GM03348 (cell line): ENCODE measurements at regions not wholly inside any gene's neighbourhood (a gene's known extent, or its start where the extent isn't known, plus 50 kb on each side); places are given as distances from the start of the nearest gene placed in this dataset.
"Not testable (repeated sequence)": the region's sequence is repeated elsewhere in the genome, so short reads cannot be mapped to it uniquely, and the experiment has no call there.

ENCODE experiments used
- DNase-seq: peaks from one replicate; pipeline ENCODE4 v3.0.0; 2012; ENCODE audit warnings: low spot score

- not testable (repeated sequence) for DNase-seq
Measured at GRCh38 chr15:24509714-24510113, 165.9 kb upstream of the NPAP1 start.

- DNase-seq: not testable (repeated sequence)
Measured at GRCh38 chr15:24511598-24511997, 164.0 kb upstream of the NPAP1 start.

- not testable (repeated sequence) for DNase-seq
Measured at GRCh38 chr15:24518772-24519171, 156.8 kb upstream of the NPAP1 start.

- not testable (repeated sequence) for DNase-seq
Measured at GRCh38 chr15:24531235-24531634, 144.3 kb upstream of the NPAP1 start.

GRCh38 chr15:24534032-24534431 is 141.5 kb upstream of the NPAP1 start:
- DNase-seq: not testable (repeated sequence)

GRCh38 chr15:24557281-24557680 is 118.3 kb upstream of the NPAP1 start:
- DNase-seq: not testable (repeated sequence)

GRCh38 chr15:24607636-24608035 is 67.9 kb upstream of the NPAP1 start:
- no peak for DNase-seq

- DNase-seq: no peak
Measured at GRCh38 chr15:24617646-24618045, 57.9 kb upstream of the NPAP1 start.

- DNase-seq: no peak
Measured at GRCh38 chr15:24621630-24622215, 53.9 kb upstream of the NPAP1 start.
